IMR-90 (cell line): ENCODE measurements at regions not wholly inside any gene's neighbourhood (a gene's known extent, or its start where the extent isn't known, plus 50 kb on each side); places are given as distances from the start of the nearest gene placed in this dataset.

Experiments used
- ATAC-seq: fragments of 200-7000 bp; cut with Tn5 transposase; 2 replicates; pipeline ENCODE4 v1.9.1; 2020; ENCODE audit warnings: low read depth, mild to moderate bottlenecking, moderate library complexity
- BruUV-seq: library from RNA; stranded (reverse); fragments of 400-500 nt; replicated peaks from 2 replicates; lab custom pipeline; 2021; lab: Mats Ljungman, UMichigan
- CTCF ChIA-PET: fragments of 300-600 bp; formaldehyde crosslinking; extraction: SDS; loops from one replicate; lab custom pipeline; 2021; ENCODE audit warnings: antibody characterized with exemption; lab: Yijun Ruan, JAX
- POLR2A ChIA-PET: fragments of 300-600 bp; sonication (Branson Sonifier 250); formaldehyde crosslinking; loops from one replicate; lab custom pipeline; 2022; ENCODE audit warnings: antibody characterized with exemption; ENCODE audit not compliant: unreplicated experiment; lab: Charles Lee
- DNase-seq: peaks from one replicate; pipeline ENCODE4 v3.0.0; 2013
- H2AFZ ChIP-seq: replicated peaks from 2 replicates; pipeline ENCODE3; 2013; ENCODE audit warnings: low read length, mild to moderate bottlenecking; ENCODE audit not compliant: poor library complexity
- H2AK5ac ChIP-seq: 2 replicates; pipeline ENCODE4 v1.6.1; 2013; ENCODE audit warnings: low read depth, low read length, inconsistent platforms
- H2AK9ac ChIP-seq: replicated peaks from 2 replicates; pipeline ENCODE3; 2013; ENCODE audit warnings: mild to moderate bottlenecking, low read depth, low read length, moderate library complexity; ENCODE audit not compliant: poor library complexity
- H2BK120ac ChIP-seq: 2 replicates; pipeline ENCODE4 v1.6.1; 2013; ENCODE audit warnings: low read depth, low read length, inconsistent platforms
- H2BK15ac ChIP-seq: 3 replicates; pipeline ENCODE4 v1.6.1; 2013; ENCODE audit warnings: low read depth, low read length, inconsistent platforms
- H2BK20ac ChIP-seq: 2 replicates; pipeline ENCODE4 v1.6.1; 2013; ENCODE audit warnings: low read depth, mild to moderate bottlenecking, inconsistent platforms, low read length, moderate library complexity
- H2BK5ac ChIP-seq: 2 replicates; pipeline ENCODE4 v1.6.1; 2013; ENCODE audit warnings: mild to moderate bottlenecking, low read depth, low read length, inconsistent platforms; ENCODE audit not compliant: poor library complexity, severe bottlenecking
- H3K14ac ChIP-seq: replicated peaks from 2 replicates; pipeline ENCODE4 v1.6.1; 2013; ENCODE audit warnings: low read depth, low read length, inconsistent platforms
- H3K18ac ChIP-seq: 2 replicates; pipeline ENCODE4 v1.6.1; 2013; ENCODE audit warnings: low read depth, low read length, control low read depth
- H3K23ac ChIP-seq: 2 replicates; pipeline ENCODE4 v1.6.1; 2013; ENCODE audit warnings: low read depth, low read length, inconsistent platforms
- H3K27ac ChIP-seq: 2 replicates; pipeline ENCODE4 v1.5.1; 2013; ENCODE audit warnings: mild to moderate bottlenecking, control low read depth, low read length; ENCODE audit not compliant: insufficient read depth
- H3K27me3 ChIP-seq: 2 replicates; pipeline ENCODE4 v1.6.1; 2013; ENCODE audit warnings: low read length; ENCODE audit not compliant: control insufficient read depth, insufficient read depth
- H3K36me3 ChIP-seq: 2 replicates; pipeline ENCODE4 v1.6.1; 2013; ENCODE audit warnings: low read length, mixed read lengths; ENCODE audit not compliant: control insufficient read depth, insufficient read depth
- H3K4ac ChIP-seq: 2 replicates; pipeline ENCODE4 v1.6.1; 2013; ENCODE audit warnings: low read depth, low read length, inconsistent platforms
- H3K4me1 ChIP-seq: 2 replicates; pipeline ENCODE4 v1.6.1; 2013; ENCODE audit warnings: low read length, mixed read lengths; ENCODE audit not compliant: control insufficient read depth, insufficient read depth
- H3K4me2 ChIP-seq: 2 replicates; pipeline ENCODE4 v1.6.1; 2013; ENCODE audit warnings: low read depth, mild to moderate bottlenecking, control low read depth, low read length, moderate library complexity
- H3K4me3 ChIP-seq: 2 replicates; pipeline ENCODE4 v1.5.1; 2013; ENCODE audit warnings: low read depth, mild to moderate bottlenecking, control low read depth, low read length, moderate library complexity; ENCODE audit not compliant: insufficient read depth
- H3K56ac ChIP-seq: 2 replicates; pipeline ENCODE4 v1.6.1; 2013; ENCODE audit warnings: low read length, inconsistent platforms; ENCODE audit not compliant: insufficient read depth; ENCODE audit errors: extremely low read depth
- H3K79me1 ChIP-seq, 2 experiments: 2 replicates each; pipeline ENCODE4 v1.6.1; 2013; ENCODE audit warnings: low read length in 2 of 2, inconsistent platforms in 1 of 2, low read depth in 1 of 2
- H3K9ac ChIP-seq: 2 replicates; pipeline ENCODE4 v1.6.1; 2013; ENCODE audit warnings: low read depth, low read length, control low read depth
- H3K9me1 ChIP-seq: 2 replicates; pipeline ENCODE4 v1.6.1; 2013; ENCODE audit warnings: low read length, inconsistent platforms; ENCODE audit not compliant: insufficient read depth
- H3K9me3 ChIP-seq: 2 replicates; pipeline ENCODE4 v1.6.1; 2013; ENCODE audit warnings: low read length; ENCODE audit not compliant: control insufficient read depth, insufficient read depth
- H4K20me1 ChIP-seq: 2 replicates; pipeline ENCODE4 v1.6.1; 2013; ENCODE audit warnings: low read length, inconsistent platforms; ENCODE audit not compliant: insufficient read depth
- H4K5ac ChIP-seq: 2 replicates; pipeline ENCODE4 v1.6.1; 2013; ENCODE audit warnings: mild to moderate bottlenecking, low read depth, low read length, control low read depth
- H4K8ac ChIP-seq, 2 experiments: 2 replicates each; pipeline ENCODE4 v1.6.1; 2013; ENCODE audit warnings: low read depth in 2 of 2, low read length in 2 of 2, control low read depth in 1 of 2, inconsistent platforms in 1 of 2
- H4K91ac ChIP-seq: 2 replicates; pipeline ENCODE4 v1.6.1; 2013; ENCODE audit warnings: low read depth, low read length, inconsistent platforms; ENCODE audit not compliant: insufficient read depth
- WGBS, 2 experiments: methylation state at CpG; one replicate each; pipeline versions ENCODE4 v1.1.5 to v1.1.7; 2013; ENCODE audit warnings: missing lambda C conversion rate in 2 of 2; ENCODE audit not compliant: insufficient read length in 1 of 2; ENCODE audit errors: extremely low coverage in 2 of 2; 5-methylcytosine and 5-hydroxymethylcytosine counted together
- dilution Hi-C: fragments of 300-500 bp; cut with HindIII; formaldehyde crosslinking; loops from one replicate; pipeline ENCODE4 v1.14.3; 2018; ENCODE audit warnings: low sequenced_read_pairs; ENCODE audit not compliant: unreplicated experiment
- in situ Hi-C: fragments of 300-500 bp; cut with MboI; formaldehyde crosslinking; loops from 3 replicates; pipeline ENCODE4 v1.14.3; 2019; ENCODE audit warnings: low sequenced_read_pairs, inconsistent platforms, mixed read lengths
- intact Hi-C: fragments of 100-400 bp; cut with micrococcal nuclease; formaldehyde crosslinking; loops from 2 replicates; pipeline ENCODE4 v1.10.0; 2022
- TF ChIP-seq, protein P1 (sequence below): fragments of 150-350 bp; IDR thresholded peaks from 2 replicates; pipeline ENCODE4 v1.6.1; 2017; ENCODE audit warnings: mild to moderate bottlenecking, antibody characterized with exemption, low read length, low read depth

DNA sequence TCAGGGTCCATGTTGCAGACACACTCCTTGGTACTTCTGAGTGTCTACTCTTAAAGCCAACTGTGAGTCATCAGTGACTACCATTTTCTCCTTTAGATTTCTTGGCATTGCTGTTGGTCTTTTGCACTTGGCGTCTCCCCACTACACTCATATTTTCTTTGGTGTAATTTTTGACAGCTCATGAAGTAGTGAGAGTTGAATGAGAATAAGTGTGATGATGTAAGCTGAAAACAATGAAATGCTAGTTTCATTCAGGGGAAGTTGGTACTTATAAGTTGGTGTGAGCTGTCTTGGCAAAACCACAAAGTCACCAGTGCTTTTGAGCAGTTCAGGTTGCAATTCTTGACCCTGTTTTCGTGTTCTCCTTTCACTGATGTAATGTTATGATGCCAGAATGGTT lies 142.9 kb upstream of the ARX start:
- Histone ChIP-seq H3K4me2 (no peak overlapping the region), H4K8ac (no peak overlapping the region), H4K5ac (no peak overlapping the region), H3K14ac (no peak overlapping the region), H2AFZ (no peak overlapping the region), H2AK5ac (no peak overlapping the region), H2BK20ac (no peak overlapping the region), H2BK120ac (no peak overlapping the region), H3K9ac (no peak overlapping the region), H3K4me1 (no peaks in the 10 kb centered on the region), H4K91ac (no peak overlapping the region), H3K9me1 (no peaks in the 10 kb centered on the region), H3K27me3 (no peaks in the 10 kb centered on the region), H3K4me3 (no peak overlapping the region), H3K36me3 (no peaks in the 10 kb centered on the region), H3K9me3 (no peaks in the 10 kb centered on the region), H3K79me1 (no peaks in the 10 kb centered on the region), H3K18ac (no peak overlapping the region), H4K20me1 (no peaks in the 10 kb centered on the region), H2AK9ac (no peak overlapping the region), H3K23ac (no peak overlapping the region), H3K4ac (no peak overlapping the region), H3K56ac (no peak overlapping the region), H2BK15ac (no peak overlapping the region), H3K27ac (no peak overlapping the region), H2BK5ac (no peak overlapping the region)
- intact Hi-C loops (no loop called here), dilution Hi-C loops (no loop called here), in situ Hi-C loops (no loop called here)
- CTCF ChIA-PET, result no interaction called here
- ATAC-seq (no peak), DNase-seq (no peak)
- WGBS, 2 experiments, result no CpG with 5 or more reads among the region's 2 CpGs
- POLR2A ChIA-PET, result no interaction called here
- TF ChIP-seq, protein P1, sequence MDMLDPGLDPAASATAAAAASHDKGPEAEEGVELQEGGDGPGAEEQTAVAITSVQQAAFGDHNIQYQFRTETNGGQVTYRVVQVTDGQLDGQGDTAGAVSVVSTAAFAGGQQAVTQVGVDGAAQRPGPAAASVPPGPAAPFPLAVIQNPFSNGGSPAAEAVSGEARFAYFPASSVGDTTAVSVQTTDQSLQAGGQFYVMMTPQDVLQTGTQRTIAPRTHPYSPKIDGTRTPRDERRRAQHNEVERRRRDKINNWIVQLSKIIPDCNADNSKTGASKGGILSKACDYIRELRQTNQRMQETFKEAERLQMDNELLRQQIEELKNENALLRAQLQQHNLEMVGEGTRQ, result no peak
- no TSS peak for BruUV-seq
